ENCODE measurements at regions not wholly inside any gene's neighbourhood (a gene's known extent, or its start where the extent isn't known, plus 50 kb on each side); places are given as distances from the start of the nearest gene placed in this dataset.

- no peak overlapping the region for H3K4me3 ChIP-seq (ENCODE audit: low read depth, low read length)
- POLR2A ChIA-PET = no interaction called here
- H3K4me1 ChIP-seq (ENCODE audit: control insufficient read depth, insufficient read depth, low read length) = no peaks in the 10 kb centered on the region
- H3K36me3 ChIP-seq (ENCODE audit: control insufficient read depth in 2 of 2, insufficient read depth in 1 of 2, low read length in 2 of 2) = no peaks in the 10 kb centered on the region
- TF ChIP-seq ZNF211 (tag by site-specific recombination; IDR thresholded peaks at IDR 0.05; ENCODE audit: low read depth) (no peak), ZNF350 (tag by site-specific recombination; IDR thresholded peaks at IDR 0.05) (no peak), SP2 (tag by site-specific recombination; IDR thresholded peaks at IDR 0.05) (no peak), HOXC10 (CRISPR knock-in tag; IDR thresholded peaks at IDR 0.05) (no peak)
- H3K27ac ChIP-seq (ENCODE audit: extremely low read depth, low read depth, low read length) = no peak overlapping the region
- no peaks in the 10 kb centered on the region for H3K9me3 ChIP-seq (ENCODE audit: control insufficient read depth, insufficient read depth, low read depth, low read length)
- CTCF ChIA-PET = interaction anchor here (0.7 to 1.0 kb wide), 2 partner anchors 15 to 174 kb away, joined by 3 read pairs; no protein-coding TSS in a partner anchor
These were observed 648.4 kb downstream of the PTPRC start for GRCh38 chr1:199287206-199287605.

GRCh38 chr1:199287647-199288046, 648.8 kb downstream of the PTPRC start:
- TF ChIP-seq BCL11B (tag by site-specific recombination; IDR thresholded peaks at IDR 0.05; ENCODE audit: low read depth) = no peak
- no peak for TF ChIP-seq ZNF302 (tag by site-specific recombination; IDR thresholded peaks at IDR 0.05; ENCODE audit: low read depth)
- no peak for TF ChIP-seq ZNF311 (tag by site-specific recombination; IDR thresholded peaks at IDR 0.05; ENCODE audit: borderline replicate concordance)
- no peak for TF ChIP-seq ZNF791 (tag by site-specific recombination; IDR thresholded peaks at IDR 0.05)
- no peak for TF ChIP-seq ZNF350 (tag by site-specific recombination; IDR thresholded peaks at IDR 0.05)
- no peak for TF ChIP-seq ZFP3 (tag by site-specific recombination; IDR thresholded peaks at IDR 0.05; ENCODE audit: low read depth)
- no peak for TF ChIP-seq SCRT1 (tag by site-specific recombination; IDR thresholded peaks at IDR 0.05; ENCODE audit: borderline replicate concordance)
- TF ChIP-seq ZNF221 (tag by site-specific recombination; IDR thresholded peaks at IDR 0.05; ENCODE audit: borderline replicate concordance) = no peak
- no peak for TF ChIP-seq ZNF112 (tag by site-specific recombination; IDR thresholded peaks at IDR 0.05)
- ChIA-PET CTCF (interaction anchor here (0.7 to 1.0 kb wide), 2 partner anchors 15 to 175 kb away, joined by 3 read pairs; no protein-coding TSS in a partner anchor), POLR2A (no interaction called here)
- no peaks in the 10 kb centered on the region for H3K36me3 ChIP-seq (ENCODE audit: control insufficient read depth in 2 of 2, insufficient read depth in 1 of 2, low read length in 2 of 2)
- no peaks in the 10 kb centered on the region for H3K4me1 ChIP-seq (ENCODE audit: control insufficient read depth, insufficient read depth, low read length)
- H3K4me3 ChIP-seq (ENCODE audit: low read depth, low read length) = no peak overlapping the region
- no peak overlapping the region for H3K27ac ChIP-seq (ENCODE audit: extremely low read depth, low read depth, low read length)
- no peaks in the 10 kb centered on the region for H3K9me3 ChIP-seq (ENCODE audit: control insufficient read depth, insufficient read depth, low read depth, low read length)

- Histone ChIP-seq H3K4me3 (ENCODE audit: low read depth, low read length) (no peak overlapping the region), H3K9me3 (ENCODE audit: control insufficient read depth, insufficient read depth, low read depth, low read length) (no peaks in the 10 kb centered on the region), H3K27ac (ENCODE audit: extremely low read depth, low read depth, low read length) (no peak overlapping the region), H3K4me1 (ENCODE audit: control insufficient read depth, insufficient read depth, low read length) (peaks cover 4% of the 10 kb centered on the region; the same call in 1 of the 2 replicates), H3K36me3 (ENCODE audit: control insufficient read depth in 2 of 2, insufficient read depth in 1 of 2, low read length in 2 of 2) (no peaks in the 10 kb centered on the region)
- ChIA-PET CTCF (no interaction called here), POLR2A (no interaction called here)
- TF ChIP-seq ZSCAN18 (tag by site-specific recombination; IDR thresholded peaks at IDR 0.05) = no peak
These were observed 651.3 kb downstream of the PTPRC start for GRCh38 chr1:199290186-199290585.

GRCh38 chr1:199291022-199291740, 652.3 kb downstream of the PTPRC start:
- H3K9me3 ChIP-seq (ENCODE audit: control insufficient read depth, insufficient read depth, low read depth, low read length) = no peaks in the 10 kb centered on the region
- H3K4me1 ChIP-seq (ENCODE audit: control insufficient read depth, insufficient read depth, low read length) = peaks cover 5% of the 10 kb centered on the region; the same call in 1 of the 2 replicates
- no peaks in the 10 kb centered on the region for H3K36me3 ChIP-seq (ENCODE audit: control insufficient read depth in 2 of 2, insufficient read depth in 1 of 2, low read length in 2 of 2)
- CTCF ChIA-PET = no interaction called here
- POLR2A ChIA-PET = no interaction called here
- no peak for TF ChIP-seq ZNF473 (tag by site-specific recombination; IDR thresholded peaks at IDR 0.05)
- no peak for TF ChIP-seq ZNF501 (tag by site-specific recombination; IDR thresholded peaks at IDR 0.05)
- no peak for TF ChIP-seq MZF1 (tag by site-specific recombination; IDR thresholded peaks at IDR 0.05; ENCODE audit: borderline replicate concordance)
- no peak overlapping the region for H3K4me3 ChIP-seq (ENCODE audit: low read depth, low read length)
- no peak overlapping the region for H3K27ac ChIP-seq (ENCODE audit: extremely low read depth, low read depth, low read length)

All from HEK293 (cell line).